GM19043 (cell line): ENCODE measurements at regions not wholly inside any gene's neighbourhood (a gene's known extent, or its start where the extent isn't known, plus 50 kb on each side); places are given as distances from the start of the nearest gene placed in this dataset.
"Not testable (repeated sequence)": the region's sequence is repeated elsewhere in the genome, so short reads cannot be mapped to it uniquely, and the experiment has no call there.

Experiments used
- ATAC-seq: cut with Tn5 transposase; IDR thresholded peaks from one replicate; pipeline ENCODE4 v1.9.1; 2021; ENCODE audit warnings: low read depth; ENCODE audit not compliant: unreplicated experiment

DNA sequence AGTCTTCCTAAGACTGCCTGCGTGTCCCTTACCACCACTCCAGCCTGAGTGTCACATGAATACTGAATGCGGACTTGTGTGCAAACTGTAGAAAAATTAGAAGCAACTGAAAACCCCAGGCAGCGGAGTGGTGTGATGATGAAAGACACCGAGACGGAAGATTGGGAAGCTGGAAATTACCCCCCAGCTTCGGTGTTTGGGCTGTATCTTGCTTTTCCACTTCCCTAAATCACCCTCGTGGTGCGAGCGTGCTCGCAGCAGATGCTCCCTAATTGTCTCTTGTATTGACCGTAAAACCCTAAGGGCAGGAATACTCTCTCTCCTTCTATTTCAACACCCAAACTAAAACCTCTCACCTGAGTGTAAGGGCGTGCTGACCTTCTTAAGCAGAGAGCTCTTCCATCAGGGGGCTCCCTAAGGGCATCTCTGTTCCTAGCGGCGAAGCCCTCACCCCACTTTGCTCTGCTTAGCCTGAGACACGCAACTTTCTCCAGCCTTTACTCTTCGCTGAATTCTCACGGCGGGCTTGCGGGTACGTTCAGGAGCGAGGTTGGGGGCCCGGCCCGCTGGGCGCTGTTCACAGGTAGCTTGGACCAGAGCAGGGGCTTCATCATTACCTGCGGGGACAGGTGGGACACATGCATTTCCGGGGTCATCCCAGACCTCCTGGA lies 62.4 kb downstream of the CRYBB2 start:
- no peak for ATAC-seq

- ATAC-seq, result no peak
Measured at GRCh38 chr22:25282346-25282670, 62.9 kb downstream of the CRYBB2 start.

DNA sequence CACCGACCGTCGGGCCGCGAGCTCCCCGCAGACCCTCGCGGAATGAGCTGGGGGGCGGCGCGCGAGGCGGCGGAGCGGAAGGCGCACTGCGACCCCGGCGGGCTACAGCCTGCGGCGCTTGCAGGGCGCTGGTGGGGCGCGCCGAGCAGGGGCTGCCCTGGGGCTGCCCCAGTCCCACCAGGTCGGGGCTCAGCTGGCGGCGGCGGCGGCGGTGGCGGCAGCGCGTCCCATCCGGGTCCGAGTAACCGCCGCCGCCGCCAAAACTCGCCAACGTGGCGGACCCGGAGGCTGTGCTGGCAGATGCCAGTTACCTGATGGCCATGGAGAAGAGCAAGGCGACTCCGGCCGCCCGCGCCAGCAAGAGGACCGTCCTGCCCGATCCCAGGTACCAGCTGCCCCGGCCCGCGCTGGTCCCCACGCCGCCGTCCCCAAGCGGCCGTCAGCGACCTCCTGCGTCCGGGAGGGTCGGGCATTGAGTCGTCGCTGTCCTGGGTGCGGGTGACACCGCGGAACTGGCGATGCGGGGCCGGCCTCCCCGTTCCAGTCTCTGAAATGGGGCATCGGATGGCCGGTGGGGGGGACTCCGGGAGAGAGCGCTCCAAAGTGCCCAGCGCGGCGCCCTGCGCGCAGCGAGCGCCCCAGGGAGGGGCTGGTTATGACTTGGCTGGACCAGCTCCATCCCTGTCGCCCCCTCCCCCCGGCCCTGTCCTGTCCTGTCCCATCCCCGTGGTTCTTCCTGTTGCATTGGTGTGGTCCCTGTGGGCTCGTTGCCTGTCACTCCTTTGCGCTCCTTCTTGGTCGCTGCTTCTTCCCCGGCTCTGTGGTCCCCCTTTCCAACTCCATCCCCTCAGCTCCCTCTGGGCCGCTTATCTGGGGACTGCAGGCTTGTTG lies 63.5 kb downstream of the CRYBB2 start:
- ATAC-seq, result no peak

- ATAC-seq, result not testable (repeated sequence)
Measured at GRCh38 chr22:25288481-25288880, 69.0 kb downstream of the CRYBB2 start.

GRCh38 chr22:25301912-25302311 lies 82.5 kb downstream of the CRYBB2 start:
- not testable (repeated sequence) for ATAC-seq

- ATAC-seq, result not testable (repeated sequence)
Measured at GRCh38 chr22:25309586-25309985, 90.1 kb downstream of the CRYBB2 start.

GRCh38 chr22:25311924-25312323 lies 92.5 kb downstream of the CRYBB2 start:
- not testable (repeated sequence) for ATAC-seq

DNA sequence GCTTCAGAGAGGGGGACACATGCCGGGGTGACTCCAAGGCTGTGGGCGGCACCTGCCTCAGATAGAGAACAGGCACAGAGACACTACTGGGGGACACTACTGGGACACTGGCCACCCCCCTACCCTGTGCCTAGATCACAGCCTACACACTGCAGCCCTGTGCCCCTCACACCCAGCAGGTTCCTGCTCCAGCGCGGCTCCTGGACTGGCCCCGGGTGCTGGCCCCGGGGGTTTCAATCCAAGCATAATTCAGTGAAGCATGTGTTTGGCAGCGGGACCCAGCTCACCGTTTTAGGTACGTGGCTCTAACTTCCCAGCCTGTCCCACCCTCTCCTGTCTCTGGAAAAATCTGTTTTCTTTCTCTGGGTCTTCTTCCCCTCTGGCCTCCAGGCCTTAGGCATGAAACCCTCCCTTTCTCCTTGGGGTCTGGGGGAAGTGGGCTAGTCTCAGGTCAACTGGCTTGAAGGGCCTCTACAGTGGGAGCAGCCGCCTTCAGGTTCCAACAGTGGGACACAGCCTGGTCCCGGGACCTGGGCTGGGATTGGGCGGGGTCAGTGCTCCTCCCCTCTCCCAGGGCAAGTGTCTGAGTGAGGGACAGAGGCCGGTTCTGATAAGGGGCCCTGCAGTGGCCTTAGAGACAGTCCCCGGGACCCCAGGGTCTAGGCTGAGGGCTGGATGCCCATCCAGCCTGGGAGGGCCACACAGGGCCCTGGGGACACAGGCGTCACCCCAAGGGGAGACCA lies 98.8 kb downstream of the CRYBB2 start:
- ATAC-seq, result no peak

- ATAC-seq, result no peak
Measured at GRCh38 chr22:25327018-25327755, 107.7 kb downstream of the CRYBB2 start.

GRCh38 chr22:25331050-25331449 lies 111.6 kb downstream of the CRYBB2 start:
- ATAC-seq, result no peak

- not testable (repeated sequence) for ATAC-seq
Measured at GRCh38 chr22:25331911-25332310, 112.5 kb downstream of the CRYBB2 start.

DNA sequence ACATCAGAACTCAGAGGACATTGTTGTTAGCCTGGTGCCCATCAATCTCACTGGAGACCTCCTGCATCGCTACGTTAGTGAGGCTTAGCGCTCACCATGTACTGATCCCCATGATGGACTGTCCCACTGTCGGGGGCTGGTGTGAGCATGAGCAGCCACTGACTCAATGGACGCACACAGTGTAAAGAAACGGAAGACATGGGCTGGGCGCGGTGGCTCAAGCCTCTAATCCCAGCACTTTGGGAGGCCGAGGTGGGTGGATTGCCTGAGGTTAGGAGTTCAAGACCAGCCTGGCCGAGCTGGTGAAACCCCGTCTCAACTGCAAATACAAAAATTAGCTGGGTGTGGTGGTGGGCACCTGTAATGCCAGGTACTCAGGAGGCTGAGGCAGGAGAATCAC lies 112.9 kb downstream of the CRYBB2 start:
- no peak for ATAC-seq

- ATAC-seq, result no peak
Measured at GRCh38 chr22:25334162-25334490, 114.7 kb downstream of the CRYBB2 start.

DNA sequence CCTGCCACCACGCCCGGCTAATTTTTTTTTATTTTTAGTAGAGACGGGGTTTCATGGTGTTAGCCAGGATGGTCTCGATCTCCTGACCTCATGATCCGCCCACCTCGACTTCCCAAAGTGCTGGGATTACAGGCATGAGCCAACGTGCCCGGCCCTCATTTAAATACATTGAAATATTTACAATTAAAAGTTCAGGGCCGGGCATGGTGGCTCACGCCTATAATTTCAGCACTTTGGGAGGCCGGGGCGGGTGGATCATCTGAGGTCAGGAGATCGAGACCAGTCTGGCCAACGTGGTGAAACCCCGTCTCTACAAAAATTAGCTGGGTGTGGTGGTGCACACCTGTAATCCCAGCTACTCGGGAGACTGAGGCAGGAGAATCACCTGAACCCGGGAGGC lies 115.2 kb downstream of the CRYBB2 start:
- not testable (repeated sequence) for ATAC-seq

DNA sequence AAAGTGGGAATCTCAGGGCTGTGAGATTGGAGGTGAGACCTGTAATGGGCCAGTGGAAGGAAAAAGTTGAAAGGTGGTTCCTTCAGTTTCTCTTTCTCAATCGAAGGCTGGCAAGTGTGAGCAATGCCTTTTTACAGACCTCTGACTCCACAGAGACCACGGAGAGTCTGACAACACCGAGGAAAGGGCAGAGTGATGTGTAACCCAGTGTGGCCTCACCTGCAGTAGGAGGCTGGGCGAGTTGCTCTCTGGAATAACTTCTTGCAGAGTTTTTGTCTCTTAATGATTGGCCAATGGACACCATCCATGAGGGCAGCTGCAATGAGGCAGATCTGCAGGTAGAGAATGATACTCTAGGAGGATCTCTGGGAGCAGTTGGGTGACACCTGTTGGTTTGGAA lies 115.8 kb downstream of the CRYBB2 start:
- not testable (repeated sequence) for ATAC-seq

- not testable (repeated sequence) for ATAC-seq
Measured at GRCh38 chr22:25340536-25340935, 121.1 kb downstream of the CRYBB2 start.

DNA sequence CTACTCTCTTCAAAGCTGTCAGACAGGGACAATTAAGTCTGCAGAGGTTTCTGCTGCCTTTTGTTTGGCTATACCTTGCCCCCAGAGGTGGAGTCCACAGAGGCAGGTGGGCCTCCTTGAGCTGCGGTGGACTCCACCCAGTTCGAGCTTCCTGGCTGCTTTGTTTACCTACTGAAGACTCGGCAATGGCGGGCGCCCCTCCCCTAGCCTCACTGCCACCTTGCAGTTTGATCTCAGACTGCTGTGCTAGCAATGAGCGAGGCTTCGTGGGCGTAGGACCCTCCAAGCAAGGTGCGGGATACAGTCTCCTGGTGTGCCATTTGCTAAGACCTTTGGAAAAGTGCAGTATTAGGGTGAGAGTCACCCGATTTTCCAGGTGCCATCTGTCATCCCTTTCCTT lies 124.9 kb downstream of the CRYBB2 start:
- ATAC-seq, result not testable (repeated sequence)

DNA sequence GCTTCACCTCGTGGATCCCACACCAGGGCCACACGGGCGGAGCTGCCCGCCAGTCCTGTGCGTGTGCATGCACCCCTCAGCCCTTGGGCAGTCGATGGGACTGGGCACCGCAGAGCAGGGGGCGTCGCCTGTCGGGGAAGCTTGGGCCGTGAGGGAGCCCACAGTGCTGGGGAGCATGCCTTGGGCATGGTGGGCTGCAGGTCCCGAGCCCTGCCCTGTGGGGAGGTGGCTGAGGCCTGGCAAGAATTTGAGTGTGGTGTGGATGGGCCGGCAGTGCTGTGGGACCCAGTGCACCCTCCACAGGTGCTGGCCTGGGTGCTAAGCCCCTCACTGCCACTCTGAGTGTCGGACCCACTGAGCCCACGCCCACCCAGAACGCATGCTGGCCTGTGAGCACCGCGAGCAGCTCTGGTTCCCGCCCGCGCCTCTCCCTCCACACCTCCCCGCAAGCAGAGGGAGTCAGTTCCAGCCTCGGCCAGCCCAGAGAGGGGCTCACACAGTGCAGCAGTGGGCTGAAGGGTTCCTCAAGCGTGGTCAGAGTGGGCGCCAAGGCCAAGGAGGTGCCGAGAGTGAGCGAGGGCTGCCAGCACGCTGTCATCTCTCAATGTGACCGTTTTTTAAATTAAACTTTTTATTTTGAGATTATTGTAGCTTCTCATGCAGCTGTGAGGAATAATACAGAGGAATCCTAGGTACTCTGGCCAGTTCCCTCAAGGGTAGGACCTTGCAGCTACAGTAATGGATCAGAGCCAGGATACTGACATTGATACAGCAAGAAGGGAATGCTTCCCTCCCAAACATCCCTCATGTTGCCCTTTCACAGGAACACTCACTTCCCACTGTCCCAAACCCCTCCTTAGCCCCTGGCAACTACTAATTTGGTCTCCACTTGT lies 127.7 kb downstream of the CRYBB2 start:
- no peak for ATAC-seq

DNA sequence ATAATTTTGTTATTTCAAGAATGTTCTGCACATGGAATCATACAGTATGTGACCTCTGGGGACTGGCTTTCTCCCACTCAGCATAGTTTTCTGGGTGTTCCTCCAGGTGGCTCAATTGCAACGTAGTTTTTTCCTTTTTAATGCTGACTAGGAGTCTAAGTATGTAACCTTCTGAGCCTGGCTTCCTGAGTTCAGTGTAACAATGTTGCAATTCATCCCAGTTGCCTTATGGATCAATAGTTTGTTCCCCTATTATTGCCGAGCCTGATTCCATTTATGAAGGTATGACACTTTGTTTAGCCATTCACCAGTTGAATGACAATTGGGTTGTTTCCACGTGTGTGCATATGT lies 128.3 kb downstream of the CRYBB2 start:
- no peak for ATAC-seq

GRCh38 chr22:25348391-25348790 lies 129.0 kb downstream of the CRYBB2 start:
- no peak for ATAC-seq
